Endothelial cell of umbilical vein (primary cell): ENCODE measurements at regions not wholly inside any gene's neighbourhood (a gene's known extent, or its start where the extent isn't known, plus 50 kb on each side); places are given as distances from the start of the nearest gene placed in this dataset.

Experiments used
- BruUV-seq: library from RNA; stranded (reverse); fragments of 400-500 nt; replicated peaks from 2 replicates; lab custom pipeline; 2021; lab: Mats Ljungman, UMichigan
- CTCF ChIA-PET: fragments of 300-600, 350-600 bp; sonication (Branson Sonifier 250); formaldehyde crosslinking; loops from one replicate; lab custom pipeline; 2021; ENCODE audit warnings: antibody characterized with exemption, inconsistent platforms; lab: Charles Lee
- POLR2A ChIA-PET: fragments of 300-600, 350-600 bp; sonication (Branson Sonifier 250); formaldehyde crosslinking; loops from one replicate; lab custom pipeline; 2021; ENCODE audit warnings: antibody characterized with exemption, inconsistent platforms; lab: Charles Lee
- DNase-seq: peaks from one replicate; pipeline ENCODE4 v3.0.0-alpha.2; 2011; ENCODE audit warnings: low read depth, low spot score
- FAIRE-seq: peaks from 2 replicates; lab custom pipeline; 2011; peaks lifted over from hg19 to GRCh38; lab: Jason Lieb, UNC
- H2AFZ ChIP-seq: 2 replicates; pipeline ENCODE4 v1.6.0; 2012; ENCODE audit warnings: low read depth, low read length, control low read depth, inconsistent platforms
- H3K27ac ChIP-seq: 2 replicates; pipeline ENCODE4 v1.5.1; 2011; ENCODE audit warnings: low read depth, mild to moderate bottlenecking, control low read depth, low read length, moderate library complexity; ENCODE audit not compliant: insufficient read depth
- H3K27me3 ChIP-seq, 2 experiments: 2 replicates each; pipeline versions ENCODE4 v1.6.0 to v1.6.1; 2011; ENCODE audit warnings: low read length in 2 of 2, mixed read lengths in 1 of 2; ENCODE audit not compliant: control insufficient read depth in 2 of 2, insufficient read depth in 2 of 2
- H3K36me3 ChIP-seq, 2 experiments: 2 replicates in 1 of 2; 3 replicates in 1 of 2; pipeline ENCODE4 v1.5.1; 2011; ENCODE audit warnings: low read length in 2 of 2, mild to moderate bottlenecking in 1 of 2, moderate library complexity in 1 of 2; ENCODE audit not compliant: control insufficient read depth in 2 of 2, insufficient read depth in 2 of 2; ENCODE audit errors: extremely low read depth in 1 of 2
- H3K4me1 ChIP-seq: 3 replicates; pipeline ENCODE4 v1.5.1; 2011; ENCODE audit warnings: mild to moderate bottlenecking, low read length; ENCODE audit not compliant: control insufficient read depth, insufficient read depth; ENCODE audit errors: extremely low read depth
- H3K4me2 ChIP-seq: 2 replicates; pipeline ENCODE4 v1.6.1; 2011; ENCODE audit warnings: low read length, control low read depth, mixed read lengths; ENCODE audit not compliant: insufficient read depth
- H3K4me3 ChIP-seq, 3 experiments: fragments of 200-600 bp in 1 of 3; sonication (generic), shearing (Covaris generic) in 1 of 3; replicated peaks in 1 of 3; 2 replicates each; pipeline ENCODE4 v1.5.1; 2011 to 2016; ENCODE audit warnings: control low read depth in 3 of 3, low read length in 3 of 3, mild to moderate bottlenecking in 2 of 3, inconsistent platforms in 1 of 3, low read depth in 1 of 3, moderate library complexity in 1 of 3; ENCODE audit not compliant: insufficient read depth in 1 of 3
- H3K79me2 ChIP-seq: 2 replicates; pipeline ENCODE4 v1.6.0; 2012; ENCODE audit warnings: low read length, inconsistent platforms; ENCODE audit not compliant: control insufficient read depth, insufficient read depth
- H3K9ac ChIP-seq: replicated peaks from 2 replicates; pipeline ENCODE3; 2011; ENCODE audit warnings: low read length, control low read depth; ENCODE audit not compliant: insufficient read depth; ENCODE audit errors: extremely low read depth
- H3K9me1 ChIP-seq: replicated peaks from 3 replicates; pipeline ENCODE4 v1.6.0; 2011; ENCODE audit warnings: mild to moderate bottlenecking, low read length; ENCODE audit not compliant: control insufficient read depth, insufficient read depth; ENCODE audit errors: extremely low read depth
- H3K9me3 ChIP-seq: replicated peaks from 2 replicates; pipeline ENCODE4 v1.5.1; 2012; ENCODE audit warnings: low read length, inconsistent platforms; ENCODE audit not compliant: control insufficient read depth, insufficient read depth
- H4K20me1 ChIP-seq: replicated peaks from 2 replicates; pipeline ENCODE3; 2011; ENCODE audit warnings: mild to moderate bottlenecking, low read length; ENCODE audit not compliant: control insufficient read depth, insufficient read depth; ENCODE audit errors: extremely low read depth
- CTCF ChIP-seq, 2 donors: IDR thresholded peaks; 1 replicate in 1 of 2; 2 replicates in 1 of 2; pipeline ENCODE4 v1.5.1; 2011; ENCODE audit warnings: low read length in 2 of 2, mild to moderate bottlenecking in 2 of 2, moderate library complexity in 2 of 2, control low read depth in 1 of 2, inconsistent platforms in 1 of 2, low read depth in 1 of 2; ENCODE audit not compliant: insufficient read depth in 1 of 2; ENCODE audit errors: extremely low read depth in 1 of 2
- FOS ChIP-seq: IDR thresholded peaks from 2 replicates; pipeline ENCODE4 v1.6.1; 2011; ENCODE audit warnings: mild to moderate bottlenecking, low read length, moderate library complexity, borderline replicate concordance; ENCODE audit not compliant: insufficient read depth
- GATA2 ChIP-seq: IDR thresholded peaks from 2 replicates; pipeline ENCODE4 v1.7.0; 2011; ENCODE audit warnings: low read depth, mild to moderate bottlenecking, moderate library complexity, mixed read lengths, low read length; ENCODE audit not compliant: insufficient read length, insufficient read depth
- JUN ChIP-seq: IDR thresholded peaks from 2 replicates; pipeline ENCODE4 v1.6.1; 2011; ENCODE audit warnings: borderline replicate concordance, low read depth; ENCODE audit not compliant: insufficient read length, insufficient read depth
- MYC ChIP-seq: IDR thresholded peaks from one replicate; pipeline ENCODE4 v1.6.1; 2011; ENCODE audit warnings: mild to moderate bottlenecking, low read depth, low read length
- POLR2A ChIP-seq: IDR thresholded peaks from 2 replicates; pipeline ENCODE4 v1.6.1; 2012; ENCODE audit warnings: low read depth, mild to moderate bottlenecking, control low read depth, low read length
- POLR2AphosphoS5 ChIP-seq: IDR thresholded peaks from 2 replicates; pipeline ENCODE4 v1.6.1; 2012; ENCODE audit warnings: low read depth, mild to moderate bottlenecking, control low read depth, low read length, moderate library complexity; ENCODE audit not compliant: insufficient read depth
- dilution Hi-C: fragments of 300-500 bp; cut with MboI; formaldehyde crosslinking; loops from one replicate; pipeline ENCODE4 v1.15.0; 2019; ENCODE audit warnings: low sequenced_read_pairs; ENCODE audit not compliant: extremely low pct_ligation_motif_present
- intact Hi-C: fragments of 100-400 bp; cut with micrococcal nuclease; formaldehyde crosslinking; loops from one replicate; pipeline ENCODE4 v1.10.0; 2022
- TF ChIP-seq, protein P1 (sequence below): IDR thresholded peaks from 2 replicates; pipeline ENCODE4 v1.6.1; 2011; ENCODE audit not compliant: insufficient read depth, insufficient read length

DNA sequence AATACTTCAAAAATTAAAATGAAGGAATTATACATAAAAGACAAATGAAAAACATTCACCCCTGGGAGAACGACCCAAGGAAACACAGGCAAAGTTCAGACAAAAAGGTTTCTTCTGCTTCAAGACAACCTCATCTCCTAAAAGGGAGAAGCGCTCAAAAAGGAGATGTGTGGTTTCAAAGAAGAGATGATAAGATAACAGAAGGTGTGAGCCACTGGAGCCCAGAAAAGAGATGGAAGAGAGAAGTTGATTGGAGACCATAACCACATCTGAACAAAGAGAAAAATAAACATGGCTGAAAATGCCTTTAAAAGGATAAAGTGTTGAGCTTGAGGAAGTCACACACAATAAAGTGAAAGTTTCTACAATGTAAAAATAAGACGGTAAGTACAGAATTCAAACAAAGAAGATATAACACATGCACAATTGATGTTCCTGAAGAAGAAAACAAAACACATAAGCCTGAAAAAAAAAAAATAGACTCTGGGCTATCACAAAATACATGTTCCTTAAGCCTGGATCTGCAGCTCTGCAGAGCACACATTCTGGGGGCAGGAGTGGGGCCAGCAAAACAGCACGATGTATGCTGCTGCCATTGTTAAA lies 51.6 kb upstream of the C14orf180 start:
- H3K9me1 ChIP-seq, result no peaks in the 10 kb centered on the region
- no peaks in the 10 kb centered on the region for H3K4me1 ChIP-seq
- H3K9ac ChIP-seq, result no peak overlapping the region
- no peak overlapping the region for H3K4me2 ChIP-seq
- CTCF ChIA-PET, result no interaction called here
- no peak overlapping the region for H3K4me3 ChIP-seq
- H3K27ac ChIP-seq, result no peak overlapping the region
- H3K27me3 ChIP-seq, result no peaks in the 10 kb centered on the region
- H2AFZ ChIP-seq, result no peak overlapping the region
- no peak for DNase-seq
- FAIRE-seq, result no peak
- no peaks in the 10 kb centered on the region for H3K9me3 ChIP-seq
- intact Hi-C loops (no loop called here), dilution Hi-C loops (no loop called here)
- no peaks in the 10 kb centered on the region for H4K20me1 ChIP-seq
- H3K36me3 ChIP-seq, result no peaks in the 10 kb centered on the region
- POLR2A ChIA-PET, result no interaction called here
- TF ChIP-seq FOS, result no peak
- no peak for TF ChIP-seq GATA2
- no peak for TF ChIP-seq MYC
- no peak for TF ChIP-seq CTCF (IDR thresholded peaks at IDR 0.05; ENCODE audit: extremely low read depth in 1 of 2, insufficient read depth in 1 of 2, low read depth in 1 of 2, low read length in 2 of 2)
- TF ChIP-seq, protein P1, sequence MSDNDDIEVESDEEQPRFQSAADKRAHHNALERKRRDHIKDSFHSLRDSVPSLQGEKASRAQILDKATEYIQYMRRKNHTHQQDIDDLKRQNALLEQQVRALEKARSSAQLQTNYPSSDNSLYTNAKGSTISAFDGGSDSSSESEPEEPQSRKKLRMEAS, result no peak
- no peak for TF ChIP-seq POLR2AphosphoS5
- TF ChIP-seq JUN, result no peak
- no peak for TF ChIP-seq POLR2A
- no peaks in the 10 kb centered on the region for H3K79me2 ChIP-seq
- BruUV-seq, result no TSS peak
